Hepatocyte (in vitro differentiated cells): ENCODE measurements at regions not wholly inside any gene's neighbourhood (a gene's known extent, or its start where the extent isn't known, plus 50 kb on each side); places are given as distances from the start of the nearest gene placed in this dataset.
A peak's percentile ranks its signal among the peaks of the same experiment; 100 is the strongest.

Experiments used
- DNase-seq: peaks from one replicate; pipeline ENCODE4 v3.0.0-alpha.2; 2016; ENCODE audit warnings: low spot score
- H2AFZ ChIP-seq: fragments of 200-600 bp; sonication (generic); 2 replicates; pipeline ENCODE4 v1.6.0; 2016; ENCODE audit warnings: antibody characterized with exemption, mild to moderate bottlenecking
- H3K27ac ChIP-seq: fragments of 200-600 bp; sonication (generic); 2 replicates; pipeline ENCODE4 v1.5.1; 2016; ENCODE audit warnings: mild to moderate bottlenecking
- H3K27me3 ChIP-seq: fragments of 200-600 bp; sonication (generic); 2 replicates; pipeline ENCODE4 v1.6.1; 2016
- H3K36me3 ChIP-seq: fragments of 200-600 bp; sonication (generic); replicated peaks from 2 replicates; pipeline ENCODE4 v1.5.1; 2016; ENCODE audit warnings: low read depth; ENCODE audit not compliant: insufficient read depth
- H3K4me1 ChIP-seq: fragments of 200-600 bp; sonication (generic); 2 replicates; pipeline ENCODE4 v1.5.1; 2016; ENCODE audit warnings: mild to moderate bottlenecking, moderate library complexity; ENCODE audit not compliant: insufficient read depth
- H3K4me2 ChIP-seq: fragments of 200-600 bp; sonication (generic); 2 replicates; pipeline ENCODE4 v1.6.0; 2016
- H3K4me3 ChIP-seq: fragments of 200-600 bp; sonication (generic); 2 replicates; pipeline ENCODE4 v1.5.1; 2016; ENCODE audit warnings: mild to moderate bottlenecking
- H3K79me2 ChIP-seq: fragments of 200-600 bp; sonication (generic); 2 replicates; pipeline ENCODE4 v1.6.0; 2017; ENCODE audit warnings: mild to moderate bottlenecking
- H3K9me2 ChIP-seq: fragments of 200-600 bp; sonication (generic); replicated peaks from 2 replicates; pipeline ENCODE4 v1.6.0; 2017; ENCODE audit warnings: mild to moderate bottlenecking; ENCODE audit not compliant: insufficient read depth
- H3K9me3 ChIP-seq: fragments of 200-600 bp; sonication (generic); 2 replicates; pipeline ENCODE4 v1.5.1; 2016; ENCODE audit warnings: low read depth, mild to moderate bottlenecking
- H4K20me1 ChIP-seq: fragments of 200-600 bp; sonication (generic); 2 replicates; pipeline ENCODE4 v1.6.0; 2016; ENCODE audit warnings: mild to moderate bottlenecking; ENCODE audit not compliant: insufficient read depth, poor library complexity, severe bottlenecking
- EZH2 ChIP-seq: fragments of 200-600 bp; sonication (generic); IDR thresholded peaks from 2 replicates; pipeline ENCODE4 v1.6.1; 2016; ENCODE audit warnings: antibody characterized with exemption, mild to moderate bottlenecking, borderline replicate concordance
- EZH2phosphoT487 ChIP-seq: fragments of 200-600 bp; sonication (generic); IDR thresholded peaks from one replicate; pipeline ENCODE4 v1.6.1; 2018; ENCODE audit warnings: antibody characterized with exemption, mild to moderate bottlenecking, low read depth, moderate library complexity; ENCODE audit not compliant: unreplicated experiment, severe bottlenecking
- WGBS: methylation state at CpG from one replicate; pipeline ENCODE4 v1.1.6; 2016; ENCODE audit warnings: low lambda C conversion rate; ENCODE audit errors: missing lambda C conversion rate; 5-methylcytosine and 5-hydroxymethylcytosine counted together
- TF ChIP-seq, protein P1 (sequence below): fragments of 200-600 bp; sonication (generic); IDR thresholded peaks from 2 replicates; pipeline ENCODE4 v1.5.1; 2016; ENCODE audit warnings: antibody characterized with exemption, mild to moderate bottlenecking; ENCODE audit not compliant: poor library complexity

DNA sequence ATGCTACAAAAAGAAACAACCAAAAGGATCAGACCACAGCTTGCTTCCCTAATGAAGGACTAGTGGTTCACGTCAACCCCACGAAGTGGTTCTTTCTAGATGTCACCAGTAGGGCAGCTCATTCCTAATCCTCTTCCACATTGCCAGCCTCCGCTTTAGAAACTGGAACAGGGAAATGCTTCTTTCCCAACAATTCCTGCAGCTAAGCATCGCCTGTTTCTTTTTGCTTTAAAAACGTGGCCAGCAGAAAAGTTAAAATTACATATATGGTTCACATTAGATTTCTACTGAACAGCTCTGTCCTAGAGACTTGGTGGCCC lies 100.2 kb downstream of the MTX3 start:
- no peaks in the 10 kb centered on the region for H3K79me2 ChIP-seq
- 75% methylated on average over 5 of the region's 5 CpGs for WGBS
- H3K4me3 ChIP-seq = no peak overlapping the region
- H3K27me3 ChIP-seq = peaks cover 5% of the 10 kb centered on the region
- no peaks in the 10 kb centered on the region for H3K36me3 ChIP-seq
- H3K4me2 ChIP-seq = no peak overlapping the region
- no peak overlapping the region for H2AFZ ChIP-seq
- no peaks in the 10 kb centered on the region for H3K9me3 ChIP-seq
- TF ChIP-seq, protein P1, sequence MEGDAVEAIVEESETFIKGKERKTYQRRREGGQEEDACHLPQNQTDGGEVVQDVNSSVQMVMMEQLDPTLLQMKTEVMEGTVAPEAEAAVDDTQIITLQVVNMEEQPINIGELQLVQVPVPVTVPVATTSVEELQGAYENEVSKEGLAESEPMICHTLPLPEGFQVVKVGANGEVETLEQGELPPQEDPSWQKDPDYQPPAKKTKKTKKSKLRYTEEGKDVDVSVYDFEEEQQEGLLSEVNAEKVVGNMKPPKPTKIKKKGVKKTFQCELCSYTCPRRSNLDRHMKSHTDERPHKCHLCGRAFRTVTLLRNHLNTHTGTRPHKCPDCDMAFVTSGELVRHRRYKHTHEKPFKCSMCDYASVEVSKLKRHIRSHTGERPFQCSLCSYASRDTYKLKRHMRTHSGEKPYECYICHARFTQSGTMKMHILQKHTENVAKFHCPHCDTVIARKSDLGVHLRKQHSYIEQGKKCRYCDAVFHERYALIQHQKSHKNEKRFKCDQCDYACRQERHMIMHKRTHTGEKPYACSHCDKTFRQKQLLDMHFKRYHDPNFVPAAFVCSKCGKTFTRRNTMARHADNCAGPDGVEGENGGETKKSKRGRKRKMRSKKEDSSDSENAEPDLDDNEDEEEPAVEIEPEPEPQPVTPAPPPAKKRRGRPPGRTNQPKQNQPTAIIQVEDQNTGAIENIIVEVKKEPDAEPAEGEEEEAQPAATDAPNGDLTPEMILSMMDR = peak; percentile 10
- TF ChIP-seq EZH2phosphoT487 (no peak), EZH2 (no peak)
- no peak overlapping the region for H3K27ac ChIP-seq
- H4K20me1 ChIP-seq = no peaks in the 10 kb centered on the region
- no peaks in the 10 kb centered on the region for H3K4me1 ChIP-seq
- no peaks in the 10 kb centered on the region for H3K9me2 ChIP-seq
- no peak for DNase-seq

DNA sequence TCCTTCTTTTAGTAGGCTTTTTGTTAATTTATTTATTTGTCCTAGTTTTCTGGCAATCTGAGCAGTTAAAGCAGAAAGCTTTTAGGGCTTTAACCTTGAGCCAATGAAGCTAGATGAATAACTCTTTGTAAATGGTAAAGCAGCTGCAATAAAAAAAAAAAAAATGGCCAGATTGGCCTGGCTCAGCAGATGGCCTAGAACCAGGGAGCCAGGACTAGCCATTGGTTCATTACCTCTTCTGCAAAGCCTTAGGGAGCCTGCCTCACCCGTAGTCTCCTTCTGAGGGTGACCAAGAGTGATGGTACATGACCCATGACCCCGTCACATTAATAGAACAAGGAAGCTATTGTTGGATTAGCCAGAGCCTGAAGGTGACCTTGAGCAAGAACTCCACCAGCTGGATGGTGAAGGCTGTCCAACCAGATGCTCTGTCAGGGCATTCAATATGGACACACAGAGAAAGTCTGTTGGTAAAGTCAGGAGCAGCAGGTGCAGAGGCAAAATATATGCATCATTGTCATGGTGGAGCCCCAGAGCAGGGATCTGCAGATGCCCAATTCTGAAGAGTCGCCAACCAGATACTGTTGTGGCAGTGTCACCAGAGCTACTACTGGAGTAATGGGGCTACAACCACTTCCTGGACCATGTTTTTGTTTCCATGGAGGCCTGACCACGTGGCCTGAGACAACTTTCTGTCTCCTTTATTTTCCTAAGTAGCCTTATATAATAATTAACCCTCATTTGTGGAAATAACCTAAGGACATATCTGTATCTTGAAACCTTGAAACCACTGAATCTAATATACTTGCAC lies 100.7 kb downstream of the MTX3 start:
- Histone ChIP-seq H3K27me3 (peaks cover 5% of the 10 kb centered on the region), H3K4me3 (no peak overlapping the region), H2AFZ (no peak overlapping the region), H3K9me2 (no peaks in the 10 kb centered on the region), H3K9me3 (no peaks in the 10 kb centered on the region), H3K79me2 (no peaks in the 10 kb centered on the region), H3K4me1 (no peaks in the 10 kb centered on the region), H3K4me2 (no peak overlapping the region), H3K27ac (no peak overlapping the region), H3K36me3 (no peaks in the 10 kb centered on the region), H4K20me1 (no peaks in the 10 kb centered on the region)
- TF ChIP-seq EZH2 = no peak
- TF ChIP-seq, protein P1 = no peak
- no peak for TF ChIP-seq EZH2phosphoT487
- no peak for DNase-seq
- whole genome bisulfite sequencing = 84% methylated on average over 4 of the region's 4 CpGs

DNA sequence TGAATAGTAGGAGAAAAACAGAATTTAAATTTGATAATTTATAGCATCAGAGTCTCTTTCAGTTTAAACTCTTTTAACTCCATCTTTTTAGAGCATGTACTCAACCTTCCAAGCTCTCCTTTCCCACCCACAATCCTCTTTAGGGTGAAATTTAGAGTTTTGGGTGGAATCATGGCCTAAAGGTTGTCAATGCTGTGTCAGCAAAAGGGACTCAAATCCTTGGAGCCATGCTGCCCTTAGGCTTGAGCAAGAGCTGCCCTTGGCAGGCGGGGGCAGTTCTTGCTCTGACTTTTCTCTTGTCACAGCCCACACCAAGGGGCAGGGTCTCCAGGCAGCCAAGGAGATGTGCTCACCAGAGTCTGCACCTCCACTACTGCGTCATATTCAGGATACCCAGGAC lies 102.4 kb downstream of the MTX3 start:
- Histone ChIP-seq H4K20me1 (no peaks in the 10 kb centered on the region), H3K79me2 (no peaks in the 10 kb centered on the region), H3K4me3 (no peak overlapping the region), H3K9me3 (no peaks in the 10 kb centered on the region), H3K4me2 (no peak overlapping the region), H3K9me2 (no peaks in the 10 kb centered on the region), H3K4me1 (no peaks in the 10 kb centered on the region), H3K27me3 (peaks cover 5% of the 10 kb centered on the region), H3K36me3 (no peaks in the 10 kb centered on the region), H2AFZ (no peak overlapping the region), H3K27ac (no peak overlapping the region)
- TF ChIP-seq EZH2phosphoT487 (no peak), EZH2 (no peak)
- TF ChIP-seq, protein P1 = no peak
- 94% methylated on average over 2 of the region's 2 CpGs for WGBS
- no peak for DNase-seq
